GM06990 (cell line): ENCODE measurements at regions not wholly inside any gene's neighbourhood (a gene's known extent, or its start where the extent isn't known, plus 50 kb on each side); places are given as distances from the start of the nearest gene placed in this dataset.

Experiments
- DNase-seq: peaks from one replicate; pipeline ENCODE4 v3.0.0-alpha.2; 2011; ENCODE audit not compliant: insufficient read length; ENCODE audit errors: extremely low read depth
- H3K27me3 ChIP-seq: replicated peaks from 2 replicates; pipeline ENCODE4 v1.6.0; 2011; ENCODE audit warnings: low read length; ENCODE audit not compliant: control insufficient read depth, insufficient read depth
- H3K36me3 ChIP-seq: 2 replicates; pipeline ENCODE4 v1.5.1; 2011; ENCODE audit warnings: low read length; ENCODE audit not compliant: control insufficient read depth, insufficient read depth
- H3K4me3 ChIP-seq: replicated peaks from 2 replicates; pipeline ENCODE4 v1.5.1; 2011; ENCODE audit warnings: low read depth, mild to moderate bottlenecking, control low read depth, low read length
- CTCF ChIP-seq: IDR thresholded peaks from 2 replicates; pipeline ENCODE4 v1.5.1; 2011; ENCODE audit warnings: low read length, control low read depth, mild to moderate bottlenecking, inconsistent platforms; ENCODE audit not compliant: insufficient read depth, poor library complexity, severe bottlenecking

- H3K36me3 ChIP-seq = no peaks in the 10 kb centered on the region
- TF ChIP-seq CTCF = no peak
- no peak for DNase-seq
- H3K4me3 ChIP-seq = no peak overlapping the region
- H3K27me3 ChIP-seq = no peaks in the 10 kb centered on the region; the same call in 1 of the 2 replicates
Measured at GRCh38 chr2:219820767-219821166, 193.3 kb downstream of the SLC4A3 start.

GRCh38 chr2:219823574-219823973 lies 196.1 kb downstream of the SLC4A3 start:
- H3K4me3 ChIP-seq = no peak overlapping the region
- no peaks in the 10 kb centered on the region for H3K36me3 ChIP-seq
- no peak for TF ChIP-seq CTCF
- DNase-seq = no peak
- no peaks in the 10 kb centered on the region; the same call in 1 of the 2 replicates for H3K27me3 ChIP-seq

- Histone ChIP-seq H3K36me3 (no peaks in the 10 kb centered on the region), H3K4me3 (no peak overlapping the region), H3K27me3 (no peaks in the 10 kb centered on the region; the same call in 1 of the 2 replicates)
- DNase-seq = no peak
- TF ChIP-seq CTCF = no peak
Measured at GRCh38 chr2:219824996-219825395, 197.6 kb downstream of the SLC4A3 start.

- TF ChIP-seq CTCF = no peak
- no peak overlapping the region for H3K4me3 ChIP-seq
- H3K27me3 ChIP-seq = no peaks in the 10 kb centered on the region; the same call in 1 of the 2 replicates
- no peaks in the 10 kb centered on the region for H3K36me3 ChIP-seq
- DNase-seq = no peak
Measured at GRCh38 chr2:219828127-219828526, 200.7 kb downstream of the SLC4A3 start.

- no peak overlapping the region for H3K4me3 ChIP-seq
- no peaks in the 10 kb centered on the region; the same call in 1 of the 2 replicates for H3K27me3 ChIP-seq
Measured at GRCh38 chr2:219829667-219830352, 202.4 kb downstream of the SLC4A3 start.

More at GRCh38 chr2:219829667-219830352, 202.4 kb downstream of the SLC4A3 start:
- no peaks in the 10 kb centered on the region for H3K36me3 ChIP-seq
- no peak for TF ChIP-seq CTCF
- DNase-seq = no peak
